GM18858 (cell line): ENCODE measurements at regions not wholly inside any gene's neighbourhood (a gene's known extent, or its start where the extent isn't known, plus 50 kb on each side); places are given as distances from the start of the nearest gene placed in this dataset.
A peak's percentile ranks its signal among the peaks of the same experiment; 100 is the strongest.
"Not testable (repeated sequence)": the region's sequence is repeated elsewhere in the genome, so short reads cannot be mapped to it uniquely, and the experiment has no call there.

Experiments used
- ATAC-seq: cut with Tn5 transposase; IDR thresholded peaks from one replicate; pipeline ENCODE4 v1.9.1; 2021; ENCODE audit not compliant: unreplicated experiment

DNA sequence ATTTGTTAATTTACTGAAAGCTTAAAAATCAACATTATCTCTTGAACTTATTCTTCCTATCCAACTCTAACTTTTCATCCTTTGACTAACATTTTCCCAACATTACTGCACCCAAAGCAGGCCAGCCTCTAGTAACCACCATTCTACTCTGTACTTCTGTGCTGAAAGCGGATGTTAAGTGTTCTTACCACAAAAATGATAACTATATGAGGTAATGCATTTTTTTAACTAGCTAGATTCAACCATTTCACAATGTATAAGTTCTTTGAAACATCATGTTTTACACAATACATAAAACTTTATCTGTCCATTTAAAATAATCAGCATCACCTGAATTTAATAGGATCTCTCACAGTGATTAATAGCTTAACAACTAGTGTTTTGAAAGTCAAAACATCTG lies 468.5 kb upstream of the MGAT4C start:
- ATAC-seq, result no peak

- no peak for ATAC-seq
These were observed 467.1 kb upstream of the MGAT4C start for GRCh38 chr12:86723326-86723725.

GRCh38 chr12:86721713-86722397 lies 465.7 kb upstream of the MGAT4C start:
- no peak for ATAC-seq

- no peak for ATAC-seq
These were observed 463.2 kb upstream of the MGAT4C start for GRCh38 chr12:86719381-86719780.

DNA sequence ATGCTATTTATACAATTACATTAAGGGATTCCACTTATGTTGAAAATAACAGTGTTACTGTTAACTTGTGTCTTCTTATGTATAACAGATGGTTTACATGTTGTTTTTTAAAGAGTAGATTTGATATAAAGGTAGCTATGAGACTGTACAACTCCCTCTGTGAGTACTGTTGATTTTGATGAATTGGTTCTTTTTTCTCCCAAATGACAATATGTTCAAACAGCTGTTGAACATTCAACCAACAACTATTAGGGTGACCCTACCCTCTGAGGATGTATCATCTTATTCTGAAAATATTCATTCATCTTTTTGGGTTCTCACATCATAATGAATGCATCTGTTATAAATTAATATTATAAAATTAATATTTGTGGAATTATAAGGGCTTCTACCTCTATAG lies 456.9 kb upstream of the MGAT4C start:
- no peak for ATAC-seq

GRCh38 chr12:86712425-86712843 lies 456.2 kb upstream of the MGAT4C start:
- ATAC-seq, result peak; percentile 52

DNA sequence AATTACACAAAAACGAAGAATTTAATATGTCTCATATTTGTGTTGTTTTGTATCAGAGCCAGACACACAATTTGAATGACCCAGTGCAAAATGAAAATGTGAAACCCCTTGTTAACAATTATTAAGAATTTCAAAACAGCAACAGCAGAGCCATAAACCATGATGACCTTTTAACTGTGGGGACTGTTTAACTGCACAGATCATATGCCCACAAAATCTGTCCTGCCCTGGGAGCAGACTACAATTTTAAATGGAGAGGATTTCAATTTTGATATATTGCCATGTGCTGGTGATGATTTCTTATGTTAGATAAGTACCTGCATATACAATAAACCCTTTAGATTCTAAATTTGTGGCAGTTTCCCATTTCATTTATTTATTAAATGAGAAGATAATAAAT lies 455.5 kb upstream of the MGAT4C start:
- ATAC-seq, result no peak

DNA sequence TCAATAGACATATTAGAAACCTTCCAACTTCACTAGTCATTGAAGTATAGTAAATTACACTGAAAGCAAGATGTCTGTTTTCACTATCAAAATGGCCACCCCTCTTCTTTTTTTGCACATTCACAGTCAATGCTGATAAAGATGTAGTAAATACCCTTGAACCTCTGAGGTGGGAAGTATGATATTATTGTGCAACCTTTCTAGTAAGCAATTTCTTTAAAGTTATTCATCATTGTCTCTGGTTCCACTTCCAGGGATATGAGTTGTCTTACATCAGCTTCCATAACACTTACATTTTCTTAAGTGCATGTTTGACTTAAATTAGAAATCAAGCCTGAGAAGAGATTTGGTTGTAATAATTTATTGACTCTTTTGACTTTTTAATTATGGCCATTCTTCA lies 453.9 kb upstream of the MGAT4C start:
- no peak for ATAC-seq

GRCh38 chr12:86709017-86709416 lies 452.8 kb upstream of the MGAT4C start:
- not testable (repeated sequence) for ATAC-seq

- ATAC-seq, result no peak
These were observed 442.4 kb upstream of the MGAT4C start for GRCh38 chr12:86698641-86698980.

DNA sequence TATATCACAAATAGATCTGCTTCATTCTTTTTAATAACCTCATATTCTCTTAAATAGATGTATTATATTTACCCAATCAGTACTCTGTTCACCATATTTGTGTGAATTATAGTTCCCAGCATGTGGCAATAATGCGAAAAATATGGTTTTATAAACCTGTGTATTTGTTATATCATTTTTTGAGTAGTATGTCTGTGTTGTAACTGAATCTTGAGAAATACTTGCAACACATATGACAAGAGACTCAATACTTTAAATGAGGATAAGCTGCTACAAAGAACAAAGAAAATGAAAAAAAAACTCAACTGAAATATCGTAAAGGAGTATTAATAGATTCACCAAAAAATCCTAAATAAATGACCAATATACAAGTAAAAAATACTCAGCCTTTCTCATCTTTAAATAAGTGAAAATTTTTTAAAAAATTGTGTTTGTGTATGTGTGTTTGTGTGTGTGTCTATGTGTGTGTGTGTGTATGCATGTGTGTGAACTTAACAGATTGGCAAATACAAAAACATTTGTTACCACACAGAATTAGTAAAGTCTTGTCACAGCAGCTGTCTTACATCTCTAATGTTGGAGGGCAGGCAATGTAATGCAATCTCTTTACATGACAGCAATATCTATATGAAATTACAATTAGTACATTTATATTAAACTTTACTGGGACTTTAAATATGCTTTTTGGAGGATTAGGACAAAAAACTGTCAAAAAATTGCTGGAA lies 441.9 kb upstream of the MGAT4C start:
- no peak for ATAC-seq

- ATAC-seq, result no peak
These were observed 427.5 kb upstream of the MGAT4C start for GRCh38 chr12:86683568-86684304.

DNA sequence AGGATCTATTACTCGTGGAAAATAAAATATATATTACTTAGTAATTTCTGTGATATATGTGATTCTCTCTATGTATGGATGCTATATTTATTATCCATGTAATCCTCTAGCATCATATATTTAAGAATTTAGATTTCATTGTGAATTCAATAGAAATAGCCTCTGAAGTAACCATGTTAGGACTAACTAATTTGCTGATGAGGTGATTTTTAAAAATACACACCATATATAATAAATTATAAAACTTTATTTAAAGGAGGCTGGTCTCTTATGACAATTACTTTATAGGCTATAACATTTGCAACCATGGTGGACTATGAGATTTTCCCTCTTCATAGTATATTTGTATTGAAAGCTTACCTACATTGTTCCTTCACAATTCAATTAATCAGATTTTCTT lies 424.9 kb upstream of the MGAT4C start:
- no peak for ATAC-seq

DNA sequence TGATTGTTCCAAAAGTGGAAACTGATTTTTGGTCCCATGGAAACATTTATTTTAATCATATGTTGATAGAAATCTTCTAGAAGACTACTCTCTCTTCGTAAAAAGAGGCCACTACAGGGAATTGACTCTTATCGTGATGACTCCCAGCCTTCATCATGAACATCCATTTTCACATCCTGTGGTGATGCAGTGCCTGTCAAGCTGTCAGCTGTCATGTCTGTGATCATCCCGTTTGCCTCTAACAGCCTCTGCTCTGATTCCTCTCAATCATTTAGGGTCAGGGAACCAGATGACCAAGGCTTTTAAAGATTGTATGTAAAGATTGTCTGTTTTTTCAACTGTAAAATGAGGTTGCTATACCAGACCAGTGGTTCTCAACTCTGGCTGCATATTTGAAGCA lies 419.0 kb upstream of the MGAT4C start:
- no peak for ATAC-seq

DNA sequence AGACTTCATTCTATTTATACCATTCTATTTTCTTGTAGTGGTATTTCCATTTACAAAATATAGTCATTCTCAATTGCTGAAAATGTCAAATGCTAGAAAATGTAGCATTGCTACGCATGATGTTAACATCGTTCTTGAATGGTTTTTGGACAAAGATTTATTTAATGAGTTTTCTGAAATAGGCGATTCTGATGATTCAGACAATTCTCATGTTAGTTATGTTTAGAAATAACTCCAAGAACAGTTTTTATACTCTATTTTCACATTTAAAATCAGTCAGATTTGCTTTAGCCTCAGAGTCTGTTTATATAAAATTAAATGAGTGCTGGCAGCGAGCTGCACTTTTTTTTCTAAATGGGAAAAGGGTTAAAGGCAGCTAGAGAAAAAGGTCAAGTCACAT lies 414.8 kb upstream of the MGAT4C start:
- no peak for ATAC-seq

DNA sequence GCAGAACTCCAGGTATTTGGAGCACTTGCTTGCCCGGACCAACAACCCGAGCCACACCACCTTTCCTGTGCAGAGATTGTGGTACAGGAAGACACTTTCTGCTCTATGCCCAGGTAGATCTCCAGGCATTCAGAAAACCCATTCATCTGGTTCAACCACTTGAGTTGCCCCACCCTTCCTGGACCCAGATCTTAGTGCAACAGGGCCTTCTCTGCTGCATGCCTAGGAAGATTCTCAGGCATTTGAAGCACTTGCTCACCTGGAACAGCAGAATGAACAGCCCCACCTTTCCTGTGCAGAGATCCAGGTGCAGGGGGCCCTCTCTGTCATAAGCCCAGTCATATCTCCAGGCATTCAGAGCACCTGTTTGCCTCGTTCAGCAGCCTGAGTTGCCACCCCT lies 412.8 kb upstream of the MGAT4C start:
- ATAC-seq, result no peak

GRCh38 chr12:86666316-86666715 lies 410.1 kb upstream of the MGAT4C start:
- ATAC-seq, result no peak

- no peak for ATAC-seq
These were observed 407.5 kb upstream of the MGAT4C start for GRCh38 chr12:86663716-86664115.

GRCh38 chr12:86663173-86663572 lies 407.0 kb upstream of the MGAT4C start:
- ATAC-seq, result peak; percentile 53

- ATAC-seq, result no peak
These were observed 406.3 kb upstream of the MGAT4C start for GRCh38 chr12:86662464-86662863.

DNA sequence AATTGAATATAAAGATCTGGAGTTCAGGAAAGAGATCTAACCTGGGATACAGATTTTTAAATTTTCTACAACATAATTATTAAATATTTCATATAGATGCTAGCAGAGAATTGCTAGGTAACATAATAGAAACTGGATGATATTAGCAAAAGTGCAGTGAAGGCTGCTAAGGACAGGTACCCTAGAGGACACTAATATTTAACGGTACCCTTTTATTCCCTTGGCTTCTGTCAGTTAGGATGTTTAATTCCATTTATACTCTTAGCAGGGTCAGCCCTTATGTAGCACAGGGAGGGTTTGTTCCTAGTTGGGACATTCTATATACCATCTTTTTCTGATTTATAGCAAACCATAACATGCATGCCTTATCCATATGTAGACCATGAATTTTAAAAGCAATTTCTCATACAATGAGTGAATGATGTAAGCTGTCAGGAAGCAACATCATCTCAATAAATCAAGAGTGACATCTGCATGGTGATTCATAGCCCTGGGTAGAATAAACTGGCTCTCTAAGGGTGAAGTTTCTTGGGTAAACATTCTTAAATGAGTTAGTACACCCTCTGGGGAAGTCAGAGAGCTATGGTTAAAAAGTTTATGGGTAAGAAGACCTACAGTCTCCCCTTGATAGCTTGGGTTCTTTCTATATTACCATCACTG lies 404.4 kb upstream of the MGAT4C start:
- no peak for ATAC-seq

- no peak for ATAC-seq
These were observed 403.8 kb upstream of the MGAT4C start for GRCh38 chr12:86659985-86660384.
